Fibroblast of lung (primary cell): ENCODE measurements at regions not wholly inside any gene's neighbourhood (a gene's known extent, or its start where the extent isn't known, plus 50 kb on each side); places are given as distances from the start of the nearest gene placed in this dataset.

Experiments
- DNase-seq, 2 donors: peaks; one replicate each; pipeline versions ENCODE4 v3.0.0 to v3.0.0-alpha.2; 2010; ENCODE audit warnings: low read depth in 2 of 2
- H2AFZ ChIP-seq: 2 replicates; pipeline ENCODE4 v1.5.1; 2012; ENCODE audit warnings: low read length, control low read depth, inconsistent platforms
- H3K27ac ChIP-seq: 2 replicates; pipeline ENCODE4 v1.5.1; 2011; ENCODE audit warnings: low read length, control low read depth; ENCODE audit not compliant: insufficient read depth
- H3K27me3 ChIP-seq: 2 replicates; pipeline ENCODE4 v1.5.1; 2011; ENCODE audit warnings: mild to moderate bottlenecking, low read length; ENCODE audit not compliant: control insufficient read depth, insufficient read depth
- H3K36me3 ChIP-seq: 2 replicates; pipeline ENCODE4 v1.5.1; 2011; ENCODE audit warnings: low read length; ENCODE audit not compliant: control insufficient read depth, insufficient read depth
- H3K4me1 ChIP-seq: 2 replicates; pipeline ENCODE4 v1.5.1; 2011; ENCODE audit warnings: low read length; ENCODE audit not compliant: control insufficient read depth, insufficient read depth; ENCODE audit errors: extremely low read depth
- H3K4me2 ChIP-seq: 2 replicates; pipeline ENCODE4 v1.5.1; 2011; ENCODE audit warnings: low read length, control low read depth; ENCODE audit not compliant: insufficient read depth; ENCODE audit errors: extremely low read depth
- H3K4me3 ChIP-seq, 4 experiments: fragments of 200-600 bp in 1 of 4; sonication (generic) in 1 of 4; replicated peaks in 1 of 4; 2 replicates each; pipeline ENCODE4 v1.5.1; 2011 to 2016; ENCODE audit warnings: low read length in 4 of 4, low read depth in 3 of 4, mild to moderate bottlenecking in 3 of 4, control low read depth in 2 of 4, inconsistent platforms in 1 of 4, mixed read lengths in 1 of 4; ENCODE audit not compliant: insufficient read depth in 1 of 4; ENCODE audit errors: control extremely low read depth in 1 of 4
- H3K79me2 ChIP-seq: 2 replicates; pipeline ENCODE4 v1.5.1; 2012; ENCODE audit warnings: mild to moderate bottlenecking, low read length, inconsistent platforms; ENCODE audit not compliant: control insufficient read depth, insufficient read depth
- H3K9ac ChIP-seq: 2 replicates; pipeline ENCODE4 v1.5.1; 2011; ENCODE audit warnings: mild to moderate bottlenecking, low read length, control low read depth; ENCODE audit not compliant: insufficient read depth
- H3K9me3 ChIP-seq: 2 replicates; pipeline ENCODE4 v1.5.1; 2012; ENCODE audit warnings: low read depth, low read length; ENCODE audit not compliant: control insufficient read depth, insufficient read depth
- H4K20me1 ChIP-seq: 2 replicates; pipeline ENCODE4 v1.5.1; 2011; ENCODE audit warnings: low read length; ENCODE audit not compliant: control insufficient read depth, insufficient read depth; ENCODE audit errors: extremely low read depth
- EZH2 ChIP-seq: IDR thresholded peaks from 2 replicates; pipeline ENCODE4 v1.5.1; 2012; ENCODE audit warnings: low read length, control low read depth, mild to moderate bottlenecking; ENCODE audit errors: missing control alignments
- TF ChIP-seq, protein P1 (sequence below), 2 donors: IDR thresholded peaks in 1 of 2; conservative IDR thresholded peaks in 1 of 2; 1 replicate in 1 of 2; 2 replicates in 1 of 2; pipeline ENCODE4 v1.5.1; 2011 to 2012; ENCODE audit warnings: low read length in 2 of 2, control low read depth in 1 of 2, inconsistent platforms in 1 of 2, low read depth in 1 of 2, mild to moderate bottlenecking in 1 of 2

DNA sequence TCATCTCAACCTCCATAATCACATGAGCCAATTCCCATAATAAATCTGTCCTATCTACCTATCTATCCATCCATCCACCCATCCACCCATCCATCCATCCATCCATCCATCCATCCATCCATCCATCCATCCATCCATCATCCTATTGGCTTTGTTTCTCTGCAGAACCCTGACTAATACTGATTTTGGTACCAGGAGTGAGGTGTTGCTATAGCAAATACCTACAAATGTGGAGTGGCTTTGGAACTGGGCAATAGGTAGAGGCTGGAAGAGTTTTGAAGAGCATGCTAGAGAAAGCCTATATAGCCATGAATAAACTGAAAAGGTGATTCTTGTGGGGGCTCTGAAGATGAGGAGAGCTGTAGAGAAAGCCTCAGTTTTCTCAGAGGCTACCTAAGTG, 88.7 kb upstream of the ANKRD28 start:
- no peak for DNase-seq
- no peak overlapping the region for H3K9ac ChIP-seq
- H3K36me3 ChIP-seq = no peaks in the 10 kb centered on the region
- H3K4me2 ChIP-seq = no peak overlapping the region
- H4K20me1 ChIP-seq = no peaks in the 10 kb centered on the region
- no peak for TF ChIP-seq EZH2
- TF ChIP-seq, protein P1, sequence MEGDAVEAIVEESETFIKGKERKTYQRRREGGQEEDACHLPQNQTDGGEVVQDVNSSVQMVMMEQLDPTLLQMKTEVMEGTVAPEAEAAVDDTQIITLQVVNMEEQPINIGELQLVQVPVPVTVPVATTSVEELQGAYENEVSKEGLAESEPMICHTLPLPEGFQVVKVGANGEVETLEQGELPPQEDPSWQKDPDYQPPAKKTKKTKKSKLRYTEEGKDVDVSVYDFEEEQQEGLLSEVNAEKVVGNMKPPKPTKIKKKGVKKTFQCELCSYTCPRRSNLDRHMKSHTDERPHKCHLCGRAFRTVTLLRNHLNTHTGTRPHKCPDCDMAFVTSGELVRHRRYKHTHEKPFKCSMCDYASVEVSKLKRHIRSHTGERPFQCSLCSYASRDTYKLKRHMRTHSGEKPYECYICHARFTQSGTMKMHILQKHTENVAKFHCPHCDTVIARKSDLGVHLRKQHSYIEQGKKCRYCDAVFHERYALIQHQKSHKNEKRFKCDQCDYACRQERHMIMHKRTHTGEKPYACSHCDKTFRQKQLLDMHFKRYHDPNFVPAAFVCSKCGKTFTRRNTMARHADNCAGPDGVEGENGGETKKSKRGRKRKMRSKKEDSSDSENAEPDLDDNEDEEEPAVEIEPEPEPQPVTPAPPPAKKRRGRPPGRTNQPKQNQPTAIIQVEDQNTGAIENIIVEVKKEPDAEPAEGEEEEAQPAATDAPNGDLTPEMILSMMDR (conservative IDR thresholded peaks at IDR 0.05 in 1 of 2, IDR thresholded peaks at IDR 0.05 in 1 of 2; ENCODE audit: low read depth in 1 of 2, low read length in 2 of 2) = no peak
- no peak overlapping the region for H3K27ac ChIP-seq
- H3K4me1 ChIP-seq = no peaks in the 10 kb centered on the region
- H3K79me2 ChIP-seq = no peaks in the 10 kb centered on the region
- no peaks in the 10 kb centered on the region for H3K27me3 ChIP-seq
- no peaks in the 10 kb centered on the region for H3K9me3 ChIP-seq
- no peak overlapping the region for H3K4me3 ChIP-seq
- H2AFZ ChIP-seq = no peak overlapping the region

DNA sequence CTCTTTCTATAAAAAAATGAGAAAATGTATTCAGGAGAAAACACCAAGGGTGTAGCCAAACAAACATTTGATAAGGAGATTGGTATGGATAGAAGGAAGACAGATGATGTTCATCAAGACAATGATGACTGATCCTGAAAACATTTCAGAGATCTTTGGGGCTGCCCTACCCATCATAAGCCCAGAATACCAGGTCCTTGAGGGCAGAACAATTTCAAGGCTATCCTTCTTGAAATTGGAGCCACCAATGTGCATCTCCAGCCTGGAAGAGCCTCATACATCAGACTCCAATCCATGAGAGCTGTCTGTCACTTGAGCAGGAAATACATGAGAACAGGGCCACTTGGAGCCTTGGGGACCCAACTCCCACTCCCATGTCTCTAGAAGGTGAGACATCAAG, 89.5 kb upstream of the ANKRD28 start:
- no peaks in the 10 kb centered on the region for H3K79me2 ChIP-seq
- H2AFZ ChIP-seq = no peak overlapping the region
- TF ChIP-seq, protein P1 (conservative IDR thresholded peaks at IDR 0.05 in 1 of 2, IDR thresholded peaks at IDR 0.05 in 1 of 2; ENCODE audit: low read depth in 1 of 2, low read length in 2 of 2) = no peak
- no peak for TF ChIP-seq EZH2
- H3K4me2 ChIP-seq = no peak overlapping the region
- H3K36me3 ChIP-seq = no peaks in the 10 kb centered on the region
- no peaks in the 10 kb centered on the region for H3K27me3 ChIP-seq
- no peaks in the 10 kb centered on the region for H4K20me1 ChIP-seq
- H3K4me3 ChIP-seq = no peak overlapping the region
- no peak overlapping the region for H3K9ac ChIP-seq
- no peak for DNase-seq
- no peaks in the 10 kb centered on the region for H3K9me3 ChIP-seq
- H3K27ac ChIP-seq = no peak overlapping the region
- no peaks in the 10 kb centered on the region for H3K4me1 ChIP-seq

DNA sequence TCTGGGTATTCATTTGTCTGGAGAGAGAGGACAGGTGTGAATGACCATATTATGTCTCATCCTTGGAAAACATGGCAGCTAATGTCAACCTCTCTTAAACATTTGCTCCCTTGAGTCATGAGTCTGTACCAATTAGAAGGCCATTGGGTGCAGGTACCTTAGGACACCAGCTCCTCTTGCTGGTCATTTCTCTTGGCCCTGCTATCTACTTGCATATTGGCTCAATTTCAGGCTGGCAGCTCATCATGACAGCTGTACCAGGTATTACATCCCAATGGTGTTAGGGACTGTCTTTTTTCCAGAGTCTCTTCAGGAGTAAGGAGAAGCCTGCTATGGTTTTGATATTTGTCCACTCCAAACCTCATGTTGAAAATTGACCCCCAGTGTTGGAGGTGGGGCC, 92.2 kb upstream of the ANKRD28 start:
- no peaks in the 10 kb centered on the region for H3K36me3 ChIP-seq
- H3K27me3 ChIP-seq = no peaks in the 10 kb centered on the region
- H3K4me1 ChIP-seq = peaks cover 4% of the 10 kb centered on the region
- no peaks in the 10 kb centered on the region for H3K79me2 ChIP-seq
- no peaks in the 10 kb centered on the region for H4K20me1 ChIP-seq
- no peak overlapping the region for H2AFZ ChIP-seq
- TF ChIP-seq, protein P1 (conservative IDR thresholded peaks at IDR 0.05 in 1 of 2, IDR thresholded peaks at IDR 0.05 in 1 of 2; ENCODE audit: low read depth in 1 of 2, low read length in 2 of 2) = no peak
- no peak for TF ChIP-seq EZH2
- DNase-seq = no peak
- no peak overlapping the region for H3K4me3 ChIP-seq
- no peak overlapping the region for H3K9ac ChIP-seq
- no peak overlapping the region for H3K27ac ChIP-seq
- no peaks in the 10 kb centered on the region for H3K9me3 ChIP-seq
- H3K4me2 ChIP-seq = no peak overlapping the region
